Stimulated activated CD8-positive, alpha-beta memory T cell treated with anti-CD3 and anti-CD28 coated beads, Interleukin-15, amount 100 ng/mL, for 1 hour (primary cell): ENCODE measurements at regions not wholly inside any gene's neighbourhood (a gene's known extent, or its start where the extent isn't known, plus 50 kb on each side); places are given as distances from the start of the nearest gene placed in this dataset.

Source experiments
- DNase-seq: peaks from one replicate; pipeline ENCODE4 v3.0.0-alpha.2; 2020; ENCODE audit warnings: low read depth

DNA sequence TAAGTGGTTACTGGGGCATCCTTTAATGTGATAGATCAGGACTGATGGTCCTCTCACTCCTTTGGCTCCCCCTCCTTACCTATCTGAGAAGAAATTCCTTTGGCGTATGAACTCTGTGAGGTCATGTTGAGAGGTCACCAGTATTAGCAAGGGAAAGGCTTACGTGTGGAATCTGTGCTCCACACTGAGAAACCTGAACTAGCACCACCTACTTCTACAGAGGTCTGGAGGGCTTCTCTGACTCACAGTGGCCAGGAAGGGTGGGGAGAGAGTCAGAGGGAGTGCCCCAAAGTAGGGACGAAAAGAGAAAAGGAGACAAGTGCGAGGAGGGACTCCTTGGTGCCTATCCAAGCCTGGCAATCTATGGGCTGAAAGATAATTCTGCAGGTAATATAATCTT is 348.6 kb downstream of the TNS1 start:
- no peak for DNase-seq

DNA sequence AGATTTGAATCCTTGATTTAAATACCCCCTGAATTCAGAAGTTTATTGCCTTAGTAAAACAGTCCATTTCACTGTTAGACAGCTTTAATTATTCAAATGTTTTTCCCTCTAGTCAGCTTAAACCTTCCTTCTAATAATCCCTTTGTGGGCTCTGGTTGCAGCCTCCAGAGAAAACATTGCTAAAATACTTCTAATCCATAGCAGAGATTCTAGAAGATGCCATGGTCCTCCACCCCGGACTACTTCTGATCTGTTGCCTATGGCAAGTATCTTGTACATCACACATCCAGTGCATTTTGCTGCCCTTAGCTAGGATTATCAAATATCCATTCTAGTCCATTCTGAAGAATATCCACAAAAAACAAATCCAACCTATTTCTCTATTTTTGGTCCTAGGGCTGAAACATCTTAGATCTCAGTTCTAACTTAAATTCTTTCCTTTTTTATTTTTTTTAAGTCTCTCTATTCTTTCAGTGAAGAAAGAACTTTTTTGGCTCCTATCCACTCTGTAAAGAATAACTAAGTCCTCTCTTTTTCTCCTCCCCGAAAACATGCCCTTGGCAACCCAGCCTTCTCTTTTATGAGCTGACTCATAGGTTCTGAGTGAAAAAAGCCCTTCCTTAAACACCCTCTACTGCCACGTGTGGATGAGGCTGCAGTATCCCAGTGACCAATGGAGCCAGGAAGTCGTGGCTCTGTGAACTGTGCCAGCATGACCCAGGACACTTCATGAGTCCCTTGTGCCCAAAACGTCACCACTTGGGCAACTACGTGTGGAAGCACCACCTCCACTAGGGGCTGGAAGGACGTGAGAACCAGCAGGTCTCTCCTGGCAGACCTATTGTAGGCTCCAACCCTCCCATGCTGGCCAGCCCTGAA is 349.8 kb downstream of the TNS1 start:
- no peak for DNase-seq

DNA sequence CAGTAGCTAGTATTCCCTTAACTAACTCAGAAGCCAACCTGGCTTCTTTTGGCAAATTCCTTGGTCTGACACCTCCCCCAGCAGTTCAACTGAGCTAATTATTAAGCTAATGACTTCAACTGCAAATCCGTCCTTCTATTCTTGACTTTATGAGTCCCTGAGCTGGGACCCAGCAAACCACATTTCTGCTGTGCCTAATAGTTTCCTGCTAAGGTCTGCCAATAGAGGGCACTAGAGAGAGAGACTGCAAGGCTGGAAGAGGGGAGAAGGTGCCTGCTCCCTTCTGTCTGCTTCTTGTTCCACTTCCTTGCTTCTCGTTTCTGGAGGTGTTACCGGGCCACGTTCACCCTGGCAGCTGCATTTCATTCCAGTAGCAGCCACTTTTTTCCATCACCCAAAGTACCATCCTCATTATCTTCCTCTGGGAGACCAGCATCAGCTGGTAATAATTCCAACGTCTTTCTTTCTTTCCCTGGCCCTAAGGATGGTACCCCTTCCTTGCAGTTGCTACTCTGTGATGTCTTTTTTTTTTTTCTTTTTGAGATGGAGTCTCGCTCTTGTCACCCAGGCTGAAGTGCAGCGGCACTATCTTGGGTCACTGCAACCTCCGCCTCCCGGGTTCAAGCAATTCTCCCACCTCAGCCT is 352.0 kb downstream of the TNS1 start:
- no peak for DNase-seq

DNA sequence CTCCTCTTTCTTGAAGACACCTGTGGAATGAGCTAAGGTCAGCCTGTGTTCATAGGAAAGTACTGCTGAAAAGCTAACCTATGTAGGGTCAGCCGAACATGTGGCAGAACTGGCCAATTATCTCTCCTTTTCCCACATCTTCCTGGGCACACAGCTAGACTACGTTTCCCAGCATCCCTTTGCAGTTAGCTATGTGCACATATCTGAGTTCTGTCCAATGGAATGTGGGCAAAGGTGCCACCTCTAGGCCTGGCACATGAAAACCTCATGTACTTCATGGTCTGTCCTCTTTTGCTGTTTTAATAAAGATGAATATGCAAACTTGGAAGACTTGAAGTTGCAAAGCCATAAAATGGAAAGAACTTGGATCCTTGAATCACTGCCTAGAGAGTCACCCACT is 352.6 kb downstream of the TNS1 start:
- DNase-seq, result no peak

DNA sequence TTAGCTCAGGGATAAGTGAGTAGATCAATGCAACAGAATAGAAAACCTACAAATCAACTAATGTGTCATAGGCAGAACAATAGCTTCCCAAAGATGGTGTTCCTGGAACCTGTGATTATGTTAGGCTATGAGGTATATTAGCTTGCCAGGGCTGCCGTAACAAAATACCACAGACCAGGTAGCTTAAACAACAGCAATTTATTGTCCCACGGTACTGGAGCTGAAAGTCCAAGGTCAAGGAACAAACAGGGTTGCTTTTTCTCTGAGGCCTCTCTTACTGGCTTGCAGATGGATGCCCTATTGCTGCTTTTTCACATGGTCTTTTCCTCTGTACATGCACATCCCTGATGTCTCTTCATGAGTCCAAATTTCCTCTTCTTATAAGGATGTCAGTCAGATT is 354.9 kb downstream of the TNS1 start:
- DNase-seq, result no peak

DNA sequence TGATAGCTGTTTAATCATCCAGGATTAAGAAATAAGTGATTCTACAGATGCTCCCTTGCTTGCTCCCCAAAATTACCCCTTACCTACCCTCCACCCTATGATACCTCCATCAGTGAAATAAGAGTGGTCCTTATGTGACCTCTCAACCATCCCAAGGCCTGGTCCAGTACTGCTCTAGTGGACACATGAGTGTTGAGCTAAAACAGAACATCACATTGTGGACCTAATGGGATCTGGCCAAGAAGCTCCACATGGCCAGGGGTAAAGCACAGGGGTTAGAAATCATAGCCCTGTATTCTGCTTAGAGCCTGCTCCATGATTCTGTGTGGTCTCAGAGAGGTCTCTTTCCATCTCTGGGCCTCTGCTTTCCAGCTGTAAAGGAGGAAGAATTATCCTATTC is 355.6 kb downstream of the TNS1 start:
- no peak for DNase-seq

DNA sequence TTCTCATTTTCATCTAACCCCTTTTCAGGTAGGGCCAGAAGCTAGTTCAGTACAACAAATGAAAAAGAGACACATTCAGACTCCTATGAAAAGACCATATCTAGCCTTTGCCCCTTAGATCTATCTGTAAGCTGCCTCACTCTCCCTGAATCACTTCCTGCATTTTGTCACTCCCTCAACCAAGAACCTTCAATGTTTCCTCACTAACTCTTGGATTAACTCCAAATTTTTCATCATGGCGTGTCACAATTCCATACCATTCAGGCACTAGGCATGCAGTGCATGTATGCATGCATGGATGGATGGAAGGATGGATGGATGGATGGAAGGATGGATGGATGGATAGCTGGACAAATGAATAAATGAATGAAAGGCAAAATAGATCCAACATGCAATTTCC is 356.9 kb downstream of the TNS1 start:
- DNase-seq, result no peak

DNA sequence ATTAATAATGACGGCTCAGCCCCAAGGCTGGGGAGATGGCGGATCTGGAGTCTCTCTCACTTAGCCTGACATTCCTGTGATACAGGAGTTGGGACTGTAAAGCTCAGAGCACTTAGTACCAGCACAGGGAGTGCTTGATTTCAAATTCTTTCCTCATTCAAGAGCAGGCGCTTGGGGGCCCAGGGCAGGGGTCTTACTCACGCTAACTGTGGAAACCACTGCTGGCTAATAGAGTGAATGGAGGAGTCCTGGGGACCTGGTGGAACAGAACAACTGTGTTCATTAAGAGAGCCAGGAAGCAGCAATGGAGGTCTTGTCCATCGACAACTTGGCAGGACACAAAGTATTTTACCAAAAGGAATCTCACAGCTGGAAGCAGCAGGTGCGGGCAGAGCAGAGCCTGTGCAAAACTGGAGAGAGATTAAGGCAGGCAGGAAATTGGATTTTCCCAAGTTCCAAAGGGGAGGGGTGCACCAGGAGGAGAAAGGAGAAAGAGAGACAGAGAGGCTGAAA is 358.9 kb downstream of the TNS1 start:
- no peak for DNase-seq

DNA sequence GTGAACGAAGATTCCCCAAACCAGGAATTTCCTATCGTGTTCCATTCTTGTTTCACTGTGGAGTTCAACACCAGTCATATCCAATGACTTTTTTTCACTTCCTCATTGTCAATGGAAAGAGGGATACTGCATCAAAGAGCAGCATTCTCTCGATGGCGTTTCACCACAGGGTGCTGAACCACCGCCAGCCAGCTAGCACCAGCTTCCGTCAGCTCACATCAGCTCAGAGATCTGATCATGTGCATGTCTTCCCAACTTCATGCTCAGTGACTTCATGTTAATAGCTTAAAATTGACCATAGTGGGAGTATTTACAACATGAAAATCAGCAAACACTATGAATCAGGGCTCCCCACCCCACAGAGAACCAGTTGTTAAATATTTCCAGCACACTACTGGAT is 359.9 kb downstream of the TNS1 start:
- DNase-seq, result no peak

DNA sequence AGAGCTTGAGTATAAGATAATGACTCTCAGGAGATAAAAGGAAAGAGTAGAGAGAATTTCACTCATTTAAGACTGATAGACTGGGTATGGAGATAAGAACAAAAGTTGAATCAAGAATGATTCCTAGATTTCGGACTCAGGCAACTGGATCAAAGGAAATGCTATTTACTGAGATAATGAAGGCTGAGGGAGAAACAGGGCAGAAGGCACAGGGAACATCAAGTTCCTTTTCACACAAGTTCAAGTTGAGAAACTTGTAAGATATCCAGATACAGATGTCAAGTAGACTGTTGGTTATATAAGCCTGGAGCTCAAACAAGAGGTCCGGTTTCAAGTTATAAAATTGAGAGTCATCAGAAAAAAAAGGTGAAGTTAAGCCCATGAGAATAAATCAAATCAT is 360.8 kb downstream of the TNS1 start:
- DNase-seq, result no peak

DNA sequence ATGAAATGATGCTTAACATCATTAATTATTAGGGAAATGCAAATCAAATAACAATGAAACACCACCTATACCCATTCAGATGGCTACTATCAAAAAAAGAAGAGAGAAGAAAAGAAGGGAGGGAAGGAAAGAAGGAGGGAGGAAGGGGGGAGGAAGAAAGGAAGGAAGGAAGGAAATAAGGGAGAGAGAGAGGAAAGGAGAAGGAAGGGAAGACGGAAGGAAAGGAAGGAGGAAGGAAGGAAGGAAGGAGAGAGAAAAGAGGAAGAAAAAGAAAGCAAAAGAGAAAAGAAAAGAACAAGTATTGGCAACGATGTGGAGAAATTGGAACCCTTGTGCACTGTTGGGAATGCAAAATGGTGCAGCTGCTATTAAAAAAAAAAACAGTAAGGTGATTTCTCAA is 363.3 kb downstream of the TNS1 start:
- DNase-seq, result no peak

DNA sequence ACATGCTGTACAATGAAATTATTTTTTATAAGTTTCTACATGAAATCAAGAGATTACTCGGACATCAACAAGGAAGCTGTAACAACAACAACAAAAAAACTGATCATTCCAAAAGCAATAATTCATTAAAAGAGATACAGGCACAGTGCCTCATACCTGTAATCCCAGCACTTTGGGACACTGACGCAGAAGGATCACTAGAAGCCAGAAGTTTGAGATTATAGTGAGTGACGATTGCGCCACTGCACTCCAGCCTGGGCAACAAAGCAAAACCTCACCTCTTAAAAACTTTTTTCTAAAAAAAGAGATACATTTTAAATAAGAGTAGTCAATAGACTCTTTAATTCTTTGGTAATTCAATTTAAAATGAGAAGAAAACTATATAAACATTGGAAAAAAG is 364.3 kb downstream of the TNS1 start:
- no peak for DNase-seq

DNA sequence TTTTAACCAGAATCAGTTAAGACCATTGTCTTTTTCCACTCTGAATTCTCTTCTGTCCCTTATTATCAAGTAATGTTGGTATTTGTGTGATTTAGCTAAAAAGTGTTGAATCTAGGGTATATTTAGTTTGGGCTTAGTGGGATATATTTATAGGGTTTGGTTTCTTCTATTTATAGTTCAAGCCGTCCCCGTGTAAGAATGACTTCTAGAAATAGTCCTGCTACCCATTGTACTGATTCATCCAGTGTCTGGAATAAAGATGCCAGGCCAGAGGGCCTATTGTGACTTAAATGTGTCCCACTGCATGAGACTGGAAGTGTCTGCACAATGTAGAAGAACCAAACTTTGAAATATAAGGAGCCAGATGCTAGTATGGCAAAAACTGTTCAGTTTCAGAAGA is 364.8 kb downstream of the TNS1 start:
- no peak for DNase-seq

DNA sequence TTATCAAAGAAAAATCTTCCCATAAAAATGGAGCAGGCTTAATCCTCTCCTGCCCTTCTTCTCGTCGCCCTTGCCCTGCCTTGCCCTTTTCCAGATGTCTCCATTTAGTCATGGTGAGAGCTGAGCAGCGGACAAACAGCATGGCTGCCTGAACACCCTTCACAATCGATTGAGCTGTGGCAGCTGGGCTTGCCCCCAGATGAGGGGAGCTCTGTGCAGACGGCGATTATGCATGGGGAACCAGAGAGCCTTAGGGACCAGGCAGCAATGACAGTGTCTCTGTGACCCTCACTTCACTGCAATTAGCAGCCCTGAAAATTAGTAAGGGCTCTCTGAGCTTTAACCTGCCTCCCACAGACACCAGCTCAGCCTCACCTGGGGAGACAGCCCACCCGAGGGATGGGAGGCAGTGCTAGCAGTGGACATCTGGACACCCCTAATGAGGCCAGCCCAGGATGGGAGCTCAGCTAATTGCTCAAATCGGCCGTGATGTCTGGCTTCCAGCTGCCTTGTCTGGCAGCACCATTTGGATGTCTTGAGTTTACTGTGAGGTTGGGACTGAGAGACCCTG is 365.7 kb downstream of the TNS1 start:
- DNase-seq, result no peak

DNA sequence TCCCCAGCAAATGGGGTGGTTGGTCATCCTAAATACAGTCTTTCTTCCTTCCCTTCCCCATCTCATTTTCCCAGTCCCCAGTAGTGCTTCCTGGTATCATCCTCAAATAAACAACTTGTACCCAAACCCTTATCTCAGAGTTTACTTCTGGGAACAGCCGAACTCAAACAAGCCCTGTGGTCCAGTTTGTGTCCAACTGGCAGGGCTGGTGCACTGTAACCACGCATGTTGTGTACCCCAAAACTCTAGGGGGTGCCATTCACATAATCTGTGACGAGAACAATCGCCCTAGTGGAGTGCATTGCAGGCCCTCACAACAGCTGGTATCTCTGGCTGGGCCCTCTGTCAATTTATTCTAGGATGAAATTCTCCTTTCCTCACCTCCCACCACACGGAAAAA is 366.2 kb downstream of the TNS1 start:
- no peak for DNase-seq

DNA sequence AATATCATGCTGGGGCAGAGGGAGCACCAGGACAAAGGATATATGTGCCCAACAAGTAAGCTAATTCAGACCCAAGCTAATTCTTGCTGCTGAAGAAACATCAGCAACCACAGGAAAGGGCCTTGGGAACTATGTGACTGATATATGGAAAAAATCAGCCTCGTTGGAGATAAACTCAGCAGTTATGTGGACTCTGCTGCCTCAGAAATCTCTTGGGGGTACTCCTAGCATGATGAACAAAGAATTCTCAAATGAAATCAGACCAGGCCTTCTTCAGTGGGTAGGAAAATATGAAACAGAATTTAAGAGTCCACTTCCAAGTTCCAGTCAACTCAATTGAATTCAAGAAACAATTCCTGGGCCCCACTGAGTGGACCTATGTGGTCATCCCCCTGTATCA is 367.9 kb downstream of the TNS1 start:
- DNase-seq, result no peak

DNA sequence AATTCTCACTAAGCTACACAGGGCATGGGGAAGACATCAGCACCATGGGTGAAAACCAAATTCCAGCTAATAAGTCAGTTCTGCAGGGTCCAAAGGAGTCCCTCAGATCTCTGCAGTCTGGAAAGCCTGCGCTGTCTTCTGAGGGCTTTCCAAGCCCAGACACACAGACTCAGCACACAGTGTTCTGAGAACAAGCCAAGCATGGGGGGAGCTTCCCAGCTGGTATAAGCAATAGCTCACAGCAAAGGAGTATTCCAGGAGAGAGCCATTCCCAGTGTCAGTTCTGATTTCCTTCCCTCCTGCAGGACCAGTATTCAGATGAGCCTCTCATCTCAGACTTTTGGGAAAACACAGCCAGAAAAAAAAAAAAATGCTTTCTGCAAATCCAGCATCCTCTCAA is 370.8 kb downstream of the TNS1 start:
- no peak for DNase-seq

DNA sequence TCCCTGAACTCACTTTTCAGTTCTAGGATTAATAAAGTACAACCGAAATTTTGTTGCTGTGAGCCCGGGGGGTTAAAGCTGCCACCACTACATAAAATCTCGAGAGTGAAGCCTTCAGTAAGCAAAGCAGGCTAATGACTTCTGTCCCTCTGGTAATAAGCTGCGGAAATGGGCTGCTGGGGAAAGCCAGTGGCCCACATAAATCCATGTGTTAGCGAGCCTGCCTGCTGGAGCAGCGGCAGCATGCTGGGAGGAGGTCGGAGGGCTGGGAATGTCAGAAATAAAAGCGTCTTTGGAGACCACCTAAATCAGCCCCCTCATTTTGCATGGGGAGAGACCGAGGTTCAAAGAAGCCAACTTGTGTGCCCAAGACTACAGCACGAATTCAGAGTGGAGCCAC is 371.7 kb downstream of the TNS1 start:
- no peak for DNase-seq

DNA sequence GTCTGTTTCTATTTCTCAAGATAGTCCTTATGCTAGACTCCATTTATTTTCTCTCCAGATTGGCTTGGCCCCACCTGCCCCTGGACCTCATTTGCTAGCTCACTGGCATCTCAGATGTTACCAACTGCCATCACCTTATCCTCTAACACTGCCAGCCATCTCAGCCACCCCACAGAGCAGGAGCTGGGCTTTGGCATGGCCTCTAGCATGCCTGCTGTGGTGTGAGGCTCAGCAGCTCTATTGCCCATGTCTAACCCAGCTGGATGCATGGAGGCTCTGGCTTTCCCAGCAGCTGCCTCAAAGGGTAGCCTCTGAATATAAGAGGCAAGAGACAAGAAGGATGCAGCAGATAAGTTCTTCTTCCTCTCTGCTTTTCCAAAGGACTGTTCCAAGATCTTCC is 373.4 kb downstream of the TNS1 start:
- no peak for DNase-seq

DNA sequence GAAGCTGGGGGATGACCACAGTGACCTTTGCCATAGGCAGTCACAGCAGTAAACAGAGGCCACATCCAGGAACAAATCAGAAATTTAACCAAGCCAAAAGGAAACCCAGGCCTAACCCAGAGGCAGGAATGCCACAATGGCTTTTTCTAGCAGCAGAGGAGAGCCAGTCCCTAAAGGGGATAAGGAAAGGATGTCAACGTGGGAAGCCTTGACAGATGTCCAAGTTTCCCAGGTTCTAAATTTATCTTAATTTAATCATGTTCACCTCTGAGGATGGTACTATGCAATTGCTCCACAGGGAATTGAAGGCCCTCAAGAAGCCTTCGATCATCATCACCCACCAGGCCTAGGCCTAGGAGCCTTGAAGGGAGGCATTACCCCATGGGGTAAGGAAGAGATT is 374.7 kb downstream of the TNS1 start:
- DNase-seq, result no peak

DNA sequence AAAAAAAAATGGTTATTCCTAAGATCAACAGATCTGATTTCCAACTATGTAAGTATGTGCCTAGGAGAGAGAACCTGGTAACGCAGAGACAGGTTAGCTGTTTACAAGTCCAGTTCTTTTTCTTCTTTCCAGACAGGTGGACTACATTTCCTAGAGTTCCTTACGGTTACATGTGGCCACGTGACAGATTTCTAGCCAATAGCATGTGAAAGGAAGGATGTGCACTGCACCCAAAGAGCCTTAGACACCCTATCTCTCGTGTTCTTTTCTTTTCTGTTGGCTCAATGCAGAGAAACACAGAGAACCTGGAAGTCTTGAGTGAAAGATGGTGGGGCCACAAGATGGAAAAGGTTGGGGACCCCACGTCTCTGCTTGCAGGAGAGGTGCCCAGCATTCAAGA is 375.9 kb downstream of the TNS1 start:
- no peak for DNase-seq

DNA sequence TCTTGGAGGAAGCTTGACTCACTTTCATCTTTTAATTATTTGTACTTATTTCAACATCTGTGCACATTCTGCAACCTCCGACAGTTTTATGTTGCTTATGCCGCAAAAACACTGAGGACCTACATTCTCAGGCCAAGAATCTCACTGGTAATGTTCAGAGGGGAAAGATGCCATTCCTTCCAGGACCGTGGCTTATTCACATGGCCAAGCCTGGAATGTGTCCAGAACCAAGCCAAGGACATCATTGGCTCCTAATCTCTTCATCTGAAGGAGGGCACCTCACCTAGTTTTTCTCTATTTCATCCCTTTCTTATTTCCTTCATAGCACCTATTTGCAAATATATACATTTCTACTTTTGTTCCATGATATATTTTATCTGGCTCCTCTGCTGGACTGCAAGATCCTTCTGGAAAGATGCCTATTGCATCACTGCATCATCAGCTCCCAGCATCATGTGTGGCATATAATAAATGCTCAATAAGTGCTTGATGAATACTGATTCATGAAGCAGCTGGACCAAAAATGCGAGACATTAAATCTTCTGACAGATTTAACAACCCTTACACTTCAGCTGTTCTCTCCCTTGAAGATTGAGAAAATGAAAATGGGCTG is 377.1 kb downstream of the TNS1 start:
- DNase-seq, result no peak
